Globus pallidus (tissue), 1 donor: ENCODE measurements at regions not wholly inside any gene's neighbourhood (a gene's known extent, or its start where the extent isn't known, plus 50 kb on each side); places are given as distances from the start of the nearest gene placed in this dataset.
"Not testable (repeated sequence)": the region's sequence is repeated elsewhere in the genome, so short reads cannot be mapped to it uniquely, and the experiment has no call there.

Source experiments
- DNase-seq: peaks from one replicate; pipeline ENCODE4 v3.0.0-alpha.2; 2015; ENCODE audit warnings: low spot score

DNA sequence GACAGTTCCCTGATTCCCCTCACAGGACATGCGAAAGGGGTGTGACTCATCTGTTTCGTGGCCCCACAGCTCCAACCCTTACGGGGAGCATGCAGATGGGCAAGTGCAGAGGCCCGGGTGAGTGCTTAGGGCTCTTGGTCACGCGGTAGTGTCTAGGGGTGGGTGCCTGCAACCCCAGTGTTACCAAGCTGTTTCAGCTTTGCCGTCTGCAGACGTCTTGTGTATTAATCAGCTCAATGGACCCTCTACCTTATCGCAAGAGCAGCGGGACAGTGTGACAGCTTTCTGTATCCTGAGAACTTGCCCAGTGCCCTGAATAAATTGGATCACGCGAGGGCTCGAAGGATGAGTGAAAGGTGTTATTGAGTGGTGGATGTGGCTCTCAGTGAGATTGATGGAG, 816.4 kb upstream of the ANO3 start:
- no peak for DNase-seq

DNA sequence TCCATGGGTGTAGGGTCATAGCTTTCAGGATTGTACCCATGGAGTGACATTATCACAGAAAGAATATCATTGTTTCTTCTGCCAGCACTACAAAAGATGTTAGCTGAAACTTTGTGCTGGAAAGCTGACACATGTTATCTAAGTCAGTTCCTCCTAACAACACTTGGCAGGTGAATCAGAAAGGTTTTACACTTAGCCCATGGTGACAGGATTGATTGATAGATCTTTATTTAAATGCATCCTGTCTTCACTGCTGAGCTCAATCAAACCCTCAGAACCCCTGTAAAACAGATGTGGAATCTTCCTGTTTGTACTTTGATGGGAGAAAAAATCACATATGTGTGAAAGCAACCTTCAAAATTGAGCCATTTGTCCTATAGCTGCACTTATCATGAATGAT, 811.5 kb upstream of the ANO3 start:
- DNase-seq: no peak

DNA sequence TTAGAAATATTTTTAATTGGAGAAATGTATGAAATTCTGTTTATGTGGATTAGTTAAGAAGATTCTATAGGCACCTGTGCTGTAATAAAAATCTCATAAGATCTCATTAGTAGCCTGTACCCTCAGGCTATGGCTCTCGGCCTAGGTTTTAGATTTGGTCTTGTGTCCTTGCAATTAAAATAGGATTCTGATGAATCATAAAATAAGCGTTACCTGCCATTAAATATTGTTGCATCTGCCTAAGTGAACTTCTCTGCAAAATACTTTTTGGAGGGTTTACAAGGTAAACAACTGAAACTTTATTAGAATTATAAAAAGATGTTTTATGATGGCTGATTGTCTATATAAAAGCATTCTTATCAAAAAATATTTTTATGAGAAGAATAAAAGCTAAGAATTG, 804.1 kb upstream of the ANO3 start:
- DNase-seq: no peak

DNA sequence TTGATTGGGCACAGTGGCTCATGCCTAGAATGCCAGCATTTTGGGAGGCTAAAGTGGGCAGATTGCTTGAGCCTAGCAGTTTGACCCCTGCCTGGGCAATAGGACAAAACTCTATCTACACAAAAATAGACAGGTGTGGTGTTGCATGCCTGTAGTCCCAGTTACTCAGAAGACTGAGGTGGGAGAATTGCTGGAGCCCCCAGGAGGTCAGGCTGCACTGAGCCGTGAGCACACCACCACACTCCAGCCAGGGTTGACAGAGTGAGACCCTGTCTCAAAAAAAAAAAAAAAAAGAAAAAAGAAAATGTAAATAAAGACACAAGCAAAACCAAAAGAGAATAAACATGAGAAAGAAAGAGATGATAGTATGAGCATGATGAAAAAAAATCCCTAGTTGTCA, 802.4 kb upstream of the ANO3 start:
- no peak for DNase-seq

DNA sequence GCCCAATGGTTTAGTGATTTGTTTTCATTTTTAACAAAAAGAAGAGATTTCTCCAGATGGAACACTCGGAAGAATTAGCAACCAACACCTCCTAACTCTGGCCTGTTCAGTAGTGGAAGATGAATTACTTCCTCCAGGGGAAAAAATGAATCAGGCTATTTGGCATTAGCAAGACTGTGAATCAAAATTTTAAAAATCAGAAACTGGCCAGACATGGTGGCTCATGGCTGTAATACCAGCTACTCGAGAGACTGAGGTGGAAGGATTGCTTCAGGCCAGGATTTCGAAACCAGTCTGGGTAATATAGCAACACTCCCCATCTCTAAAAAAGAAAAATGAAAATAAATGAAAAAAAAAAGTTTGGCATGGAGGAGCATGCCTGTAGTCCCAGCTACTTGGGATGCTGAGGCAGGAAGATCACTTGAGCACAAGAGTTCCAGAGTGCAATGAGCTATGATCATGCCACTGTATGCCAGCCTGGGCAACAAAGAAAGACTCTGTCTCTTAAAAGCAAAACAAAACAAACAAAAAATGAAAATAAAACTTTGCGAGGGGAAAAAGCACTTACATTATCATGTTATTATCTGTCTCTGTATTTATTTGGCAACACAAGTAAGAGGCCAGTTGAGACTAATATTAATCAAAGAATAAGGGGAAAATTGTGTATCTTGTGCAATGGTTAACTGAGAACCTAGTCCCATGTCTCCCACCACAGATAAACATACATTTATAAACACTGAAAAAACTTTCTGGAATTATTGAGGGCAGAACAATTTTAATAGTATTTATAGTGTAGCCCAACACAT, 796.3 kb upstream of the ANO3 start:
- no peak for DNase-seq

DNA sequence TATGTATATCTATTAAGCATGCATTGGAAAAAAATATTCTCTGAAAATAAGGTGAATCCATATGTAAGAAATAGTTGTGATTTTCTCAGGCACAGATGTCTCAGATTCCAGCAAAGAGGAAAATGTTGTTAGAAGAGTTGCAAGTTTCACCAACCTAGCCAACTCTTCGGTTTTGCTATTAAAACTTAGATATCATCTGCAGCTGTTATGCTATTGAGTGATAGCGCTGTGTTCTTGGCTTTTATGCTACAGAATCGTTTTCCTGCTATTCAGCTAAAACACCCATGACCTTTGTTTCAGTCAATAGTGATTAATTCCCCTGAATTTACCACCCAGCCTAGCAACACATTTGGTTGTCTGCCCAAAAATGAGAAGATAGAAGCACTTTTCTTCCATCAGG, 795.6 kb upstream of the ANO3 start:
- DNase-seq: no peak

DNA sequence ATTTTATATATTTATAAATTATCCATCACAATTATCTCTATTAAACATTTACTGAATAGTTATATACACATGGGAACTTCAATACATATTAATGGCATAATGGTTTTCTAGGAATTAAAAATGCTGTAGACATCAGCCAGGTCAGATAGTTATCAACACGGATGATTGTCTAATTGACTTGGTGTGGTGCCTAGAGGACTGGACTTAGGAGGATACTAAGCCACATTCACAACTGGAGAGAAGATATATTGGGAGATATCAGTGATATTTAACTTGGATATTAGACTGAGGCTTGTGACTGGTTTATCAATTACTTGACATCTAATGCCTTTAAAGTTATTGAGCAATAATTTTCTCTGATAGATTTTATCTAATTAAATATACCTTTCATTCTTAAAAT, 794.5 kb upstream of the ANO3 start:
- no peak for DNase-seq

DNA sequence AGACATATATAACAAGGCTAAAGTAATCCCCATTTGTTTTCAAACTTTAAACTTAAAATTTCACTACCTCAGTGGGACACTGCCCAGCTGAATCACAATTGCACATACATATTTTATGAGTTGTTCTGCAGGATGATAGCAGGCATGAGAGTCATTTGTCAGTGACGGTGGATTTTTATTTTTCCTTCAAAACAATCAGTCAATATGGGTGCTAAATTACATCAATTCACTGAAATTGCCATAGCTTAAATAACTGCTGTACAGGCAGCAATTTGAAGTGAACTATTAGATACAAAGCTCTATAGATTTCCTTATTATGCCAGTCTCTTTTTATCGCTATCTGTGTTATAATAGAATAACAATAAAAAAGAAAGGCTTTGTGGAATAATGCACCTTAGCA, 784.6 kb upstream of the ANO3 start:
- no peak for DNase-seq

DNA sequence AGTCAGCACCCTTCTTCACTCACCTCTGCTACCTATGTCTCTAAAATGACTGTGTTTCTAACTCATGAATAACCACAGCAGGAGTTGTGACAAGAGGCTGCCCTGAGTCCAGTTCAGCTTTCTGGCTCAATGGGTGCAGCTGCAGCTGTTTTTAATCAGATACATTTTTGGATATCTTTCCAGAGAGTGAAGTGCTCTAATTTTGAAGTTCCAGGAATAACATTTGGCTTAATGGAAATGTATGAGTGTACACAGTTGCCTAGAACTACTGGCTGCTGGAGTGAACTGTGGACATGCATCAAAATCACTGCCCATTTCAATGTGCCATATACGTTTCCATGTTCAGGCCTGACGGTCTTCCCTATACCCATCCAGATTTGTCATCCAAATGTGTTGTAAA, 769.5 kb upstream of the ANO3 start:
- DNase-seq: no peak

DNA sequence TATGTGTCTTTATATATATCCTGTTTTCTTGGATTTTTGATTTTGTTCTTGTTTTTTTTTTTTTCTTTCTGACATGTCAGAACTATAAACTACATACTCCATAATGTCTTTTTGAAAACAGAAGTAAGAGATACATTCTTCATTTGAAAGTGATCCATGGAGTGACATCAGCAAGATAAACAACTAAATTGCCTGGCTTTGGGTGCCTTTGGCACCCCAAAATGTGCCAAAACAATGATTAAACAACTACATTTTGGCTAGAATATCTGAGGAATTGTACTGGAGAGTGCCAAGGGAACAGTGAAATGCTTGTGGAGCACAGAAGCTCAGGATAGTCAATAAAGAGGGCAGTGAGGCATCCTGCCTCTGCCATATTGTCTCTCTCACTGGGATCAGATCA, 766.1 kb upstream of the ANO3 start:
- no peak for DNase-seq

DNA sequence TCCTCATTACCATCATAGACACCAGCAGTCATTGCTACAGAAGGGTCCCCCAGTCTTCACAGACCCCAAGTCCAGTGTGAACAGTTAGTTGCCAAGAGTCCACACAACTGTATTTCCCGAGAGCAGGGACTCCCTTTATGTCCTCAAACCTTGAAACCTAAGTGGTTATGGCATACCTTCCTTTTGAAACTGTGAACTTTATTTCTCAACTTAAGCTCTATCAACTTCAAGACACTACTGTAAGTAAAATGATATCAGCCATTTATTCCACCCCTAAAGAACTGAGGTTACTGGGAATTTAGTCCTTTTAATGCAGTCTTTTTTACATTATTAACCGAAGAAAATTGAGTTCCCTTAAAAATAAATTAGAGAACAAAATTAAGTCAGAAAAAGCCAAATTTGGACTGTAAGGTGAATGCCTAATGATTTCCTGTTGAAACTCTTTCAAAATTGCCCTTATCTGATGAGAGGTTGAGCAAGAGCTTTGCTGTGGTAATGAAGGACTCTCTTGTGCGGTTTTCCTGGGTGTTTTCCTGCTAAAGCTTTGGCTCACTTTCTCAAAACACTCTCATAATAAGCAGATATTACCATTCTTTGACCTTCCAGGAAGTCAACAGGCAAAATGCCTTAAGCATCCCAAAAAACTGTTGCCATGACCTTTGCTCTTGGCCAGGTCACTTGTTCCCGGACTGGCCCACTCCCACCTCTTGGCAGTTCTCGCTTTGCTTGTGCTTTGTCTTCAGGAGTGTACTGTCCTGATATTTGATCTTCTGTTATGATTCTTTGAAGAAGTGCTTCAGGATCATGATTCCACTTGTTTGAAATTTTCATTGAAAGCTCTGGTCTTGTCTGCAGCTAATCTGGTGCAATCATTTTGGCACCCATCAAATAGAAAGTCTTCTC, 765.4 kb upstream of the ANO3 start:
- DNase-seq: no peak

DNA sequence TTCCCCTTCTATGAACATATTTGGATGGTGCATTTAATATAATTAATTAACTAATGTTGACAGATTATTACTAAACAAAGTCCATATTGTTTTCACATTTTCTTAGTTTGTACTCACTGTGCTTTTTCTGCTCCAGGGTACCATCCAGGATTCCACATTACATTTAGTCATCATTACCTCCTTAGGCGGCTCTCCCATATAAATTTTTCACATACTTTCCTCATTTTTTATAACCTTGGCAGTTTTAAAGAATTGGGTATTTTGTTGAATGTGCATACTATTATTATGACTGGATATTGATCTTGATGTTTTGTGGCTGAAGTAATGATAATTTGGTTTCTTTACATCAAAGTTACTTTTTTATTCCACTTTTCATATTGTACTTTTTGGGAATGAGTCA, 755.6 kb upstream of the ANO3 start:
- DNase-seq: no peak

DNA sequence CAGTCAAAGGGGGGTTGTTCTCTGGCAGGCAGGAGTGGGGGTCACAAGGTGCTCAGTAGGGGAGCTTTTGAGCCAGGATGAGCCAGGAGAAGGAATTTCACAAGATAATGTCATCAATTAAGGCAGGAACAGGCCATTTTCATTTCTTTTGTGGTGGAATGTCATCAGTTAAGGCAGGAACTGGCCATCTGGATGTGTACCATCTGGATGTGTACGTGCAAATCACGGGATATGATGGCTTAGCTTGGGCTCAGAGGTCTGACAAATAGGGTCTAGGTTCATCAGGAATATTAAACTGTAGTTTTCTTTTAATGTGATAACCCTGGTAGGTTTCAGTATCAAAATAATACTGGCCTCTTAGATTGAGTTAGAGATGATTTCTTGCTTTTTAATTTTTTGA, 752.4 kb upstream of the ANO3 start:
- not testable (repeated sequence) for DNase-seq

DNA sequence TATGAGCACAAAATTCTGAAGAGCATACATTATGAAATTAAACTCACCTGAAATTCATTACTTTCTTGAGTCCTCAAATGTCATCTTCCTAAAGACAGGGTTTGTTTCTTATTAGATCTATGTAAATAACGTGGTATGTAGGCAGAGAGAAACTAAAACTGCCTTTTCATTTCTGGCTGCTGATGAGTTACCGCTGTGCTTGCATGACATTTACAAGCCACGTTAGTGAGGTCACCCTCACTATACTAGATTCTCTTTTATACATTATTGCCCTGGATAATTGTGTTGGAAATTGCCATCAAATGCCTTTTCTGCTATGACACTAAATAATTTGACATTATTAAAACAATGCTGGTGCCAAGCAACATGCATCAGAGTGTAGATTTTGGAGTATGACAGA, 748.3 kb upstream of the ANO3 start:
- DNase-seq: no peak

DNA sequence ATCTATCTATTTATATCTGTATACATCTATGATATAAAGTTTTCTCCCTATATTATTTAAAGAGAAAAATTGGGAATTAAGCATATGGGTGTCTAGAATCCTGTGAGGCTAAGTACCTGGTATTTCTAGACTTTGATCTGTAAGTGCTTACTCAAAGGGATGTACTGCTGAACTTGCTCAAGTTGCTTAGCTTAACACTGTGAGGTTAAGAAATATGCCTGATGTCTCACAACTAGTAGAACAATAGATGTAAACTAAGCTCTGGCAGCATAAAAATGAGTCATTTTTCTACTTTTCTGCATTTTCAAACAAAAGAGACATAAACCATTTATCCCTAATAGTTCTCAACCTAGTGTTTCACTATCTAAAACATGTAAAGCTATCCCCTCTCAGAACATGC, 744.4 kb upstream of the ANO3 start:
- no peak for DNase-seq

DNA sequence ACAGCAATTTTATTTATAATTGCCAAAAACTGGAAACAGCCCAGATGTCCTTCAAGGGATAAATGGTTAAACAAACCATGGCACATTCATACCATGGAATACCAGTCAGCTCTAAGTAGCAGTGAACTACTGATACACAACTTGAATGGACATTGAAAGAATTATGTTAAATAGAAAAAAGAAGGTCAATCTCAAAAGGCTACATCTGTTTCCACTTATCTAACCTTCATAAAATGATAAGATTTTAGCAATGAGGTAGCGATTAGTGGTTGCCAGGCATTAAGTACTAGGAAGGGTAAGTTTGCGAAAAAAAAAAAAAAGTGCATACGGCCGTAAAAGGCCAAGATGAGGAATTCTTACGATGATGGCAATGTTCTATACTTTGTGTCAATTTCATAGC, 738.7 kb upstream of the ANO3 start:
- DNase-seq: no peak

DNA sequence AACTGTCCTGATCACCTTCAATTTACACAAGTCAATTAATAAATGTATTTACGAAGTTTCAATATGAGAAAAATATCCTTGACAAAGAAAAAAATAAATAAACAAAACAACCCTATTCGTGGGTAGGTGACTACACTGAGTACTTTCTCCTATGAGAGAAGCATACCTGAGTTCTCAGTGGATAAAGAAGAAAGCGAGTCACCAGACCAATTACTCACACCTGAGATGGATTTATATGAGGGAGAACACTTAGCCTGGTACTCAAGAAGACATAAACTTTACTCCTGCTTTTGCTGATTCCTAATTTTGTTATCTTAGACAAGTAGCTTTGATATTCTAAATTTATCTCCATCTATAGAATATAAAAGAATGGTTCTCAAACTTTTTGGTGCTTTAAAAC, 735.2 kb upstream of the ANO3 start:
- DNase-seq: no peak

DNA sequence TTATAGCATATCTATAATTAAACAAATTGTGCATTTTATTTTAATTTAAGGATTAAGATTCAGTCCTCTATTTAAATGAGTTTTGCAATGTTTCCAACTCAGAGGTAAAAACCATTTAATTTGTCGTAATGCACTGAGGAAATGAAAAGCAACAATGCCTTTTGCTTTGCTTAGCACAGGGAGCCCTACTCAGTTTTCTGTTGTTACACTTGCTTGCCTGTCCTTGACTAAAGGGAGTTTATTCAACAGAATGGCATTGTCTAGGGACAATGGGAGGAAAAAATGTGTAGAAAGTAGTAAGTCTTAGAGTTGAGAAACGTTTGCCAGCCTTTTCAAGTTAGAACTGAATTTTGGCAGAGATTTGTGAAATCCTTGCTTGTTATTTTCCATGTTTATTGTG, 734.2 kb upstream of the ANO3 start:
- DNase-seq: no peak

DNA sequence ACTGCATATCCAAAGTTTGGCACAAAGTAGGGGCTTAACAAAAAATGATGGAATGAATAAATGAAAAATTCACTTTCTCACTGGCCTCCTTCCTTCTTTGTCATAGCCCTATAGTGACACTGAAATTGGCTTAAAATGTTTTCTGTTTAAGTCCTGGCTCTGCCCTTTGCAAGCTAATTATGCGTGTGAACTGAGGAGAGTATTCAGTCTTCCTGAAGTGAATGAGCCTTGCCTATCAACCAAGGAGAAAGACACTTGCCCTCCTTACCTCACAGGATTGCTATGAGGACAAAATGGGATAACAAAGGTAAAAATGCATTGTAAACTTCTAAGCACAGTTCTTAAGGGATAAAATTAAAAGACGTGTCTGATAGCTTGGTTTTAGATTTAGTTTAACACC, 729.8 kb upstream of the ANO3 start:
- no peak for DNase-seq

DNA sequence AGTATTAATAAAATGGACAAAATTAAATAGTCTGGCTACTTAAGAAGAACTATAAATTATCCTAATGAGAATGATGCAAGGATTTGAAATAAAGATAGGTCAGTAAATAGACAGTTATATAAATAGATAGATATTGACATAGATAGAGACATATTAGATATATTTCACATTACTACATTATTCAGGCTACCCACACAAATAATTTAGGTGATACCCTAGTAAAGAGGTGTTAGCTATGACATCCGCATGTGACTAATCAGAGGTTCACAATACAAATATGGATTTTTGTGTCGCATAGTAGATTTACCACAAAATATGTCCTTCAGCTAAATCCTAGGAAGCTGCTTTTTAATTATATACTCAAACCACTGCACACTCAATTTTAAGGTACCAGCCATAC, 729.0 kb upstream of the ANO3 start:
- no peak for DNase-seq

DNA sequence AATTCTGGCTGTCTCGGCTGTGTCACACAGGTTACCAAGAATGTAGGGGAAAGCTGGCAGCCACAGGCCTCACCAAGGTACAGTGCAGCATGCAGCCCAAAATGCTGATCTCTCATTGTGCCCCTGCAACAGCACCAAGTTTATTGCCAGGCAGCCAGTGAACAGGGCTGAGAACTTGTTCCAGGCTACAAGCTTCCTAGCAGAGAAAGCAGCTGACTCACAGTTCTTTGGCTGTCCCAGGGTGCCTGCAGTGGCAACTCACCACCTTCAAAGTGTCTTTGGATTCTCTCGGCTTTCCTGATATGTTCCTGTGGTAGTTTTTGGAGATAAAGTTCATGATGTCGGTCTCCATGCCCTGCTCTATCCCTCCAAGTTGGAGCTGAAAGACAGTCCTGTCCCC, 719.1 kb upstream of the ANO3 start:
- DNase-seq: no peak

DNA sequence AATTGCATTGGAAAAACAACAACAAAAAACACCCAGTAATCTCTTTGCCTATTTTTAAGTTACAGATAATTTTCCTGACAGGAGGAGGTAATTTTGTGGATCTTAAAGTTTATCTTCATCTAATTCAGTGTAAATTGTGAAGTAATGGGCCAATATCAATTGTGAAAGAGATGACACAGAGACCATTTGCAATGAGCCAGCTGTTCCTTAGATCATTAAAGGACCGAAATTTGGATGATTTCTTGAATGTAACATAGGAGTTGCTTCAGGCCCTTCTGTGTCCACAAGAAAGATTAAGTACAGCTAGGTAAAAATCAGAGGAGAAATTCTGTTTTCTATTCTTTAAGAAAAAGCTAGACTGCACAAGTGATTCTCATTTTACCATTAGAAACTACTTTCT, 718.5 kb upstream of the ANO3 start:
- no peak for DNase-seq

DNA sequence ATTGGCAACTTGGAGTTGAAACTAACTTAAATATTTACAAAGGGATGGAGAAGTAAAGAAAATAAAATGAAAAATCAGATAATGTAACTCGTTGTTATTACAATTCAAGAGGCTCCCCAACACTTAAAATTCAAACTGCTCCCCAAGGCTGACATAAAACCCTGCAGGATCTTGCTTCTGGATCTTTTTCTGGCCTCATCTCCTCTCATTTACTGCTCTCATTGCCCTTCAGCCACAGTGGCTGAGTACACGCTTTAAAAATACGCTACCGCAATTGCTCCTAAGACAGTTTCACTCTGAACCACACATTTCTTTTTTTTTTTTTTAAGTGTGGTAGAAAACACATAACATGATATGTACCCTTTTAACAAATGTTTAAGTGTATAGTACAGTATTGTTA, 718.1 kb upstream of the ANO3 start:
- no peak for DNase-seq

DNA sequence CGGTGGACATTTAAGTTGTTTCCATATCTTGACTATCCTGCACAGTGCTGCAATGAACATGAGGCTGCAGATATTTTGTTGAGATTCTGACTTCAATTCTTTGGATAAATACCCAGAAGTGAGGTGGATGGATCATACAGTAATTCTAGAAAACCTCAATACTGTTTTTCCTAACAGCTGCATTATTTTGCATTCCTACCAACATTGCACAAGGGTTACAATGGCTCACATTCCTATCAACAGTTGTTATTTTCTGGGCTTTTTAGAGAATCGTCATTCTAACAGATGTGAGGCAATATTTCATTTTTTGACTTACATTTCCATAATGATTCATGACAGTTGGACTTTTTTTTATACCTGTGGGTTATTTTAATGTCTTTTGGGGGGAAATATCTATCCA, 716.9 kb upstream of the ANO3 start:
- DNase-seq: no peak
